Progenitor cell of endocrine pancreas (in vitro differentiated cells): ENCODE measurements at regions not wholly inside any gene's neighbourhood (a gene's known extent, or its start where the extent isn't known, plus 50 kb on each side); places are given as distances from the start of the nearest gene placed in this dataset.

Source experiments
- DNase-seq: peaks from one replicate; pipeline ENCODE4 v3.0.0; 2021; ENCODE audit warnings: low spot score; ENCODE audit not compliant: unreplicated experiment
- H3K27ac Mint-ChIP-seq: 2 replicates; pipeline ENCODE4 v1.8.0; 2021; ENCODE audit warnings: mild to moderate bottlenecking, moderate library complexity, mixed read lengths
- H3K27me3 Mint-ChIP-seq: 2 replicates; pipeline ENCODE4 v1.8.0; 2021; ENCODE audit warnings: mixed read lengths
- H3K36me3 Mint-ChIP-seq: 2 replicates; pipeline ENCODE4 v1.8.0; 2022; ENCODE audit warnings: mixed read lengths; ENCODE audit not compliant: insufficient read depth
- H3K4me1 Mint-ChIP-seq: 2 replicates; pipeline ENCODE4 v1.8.0; 2021; ENCODE audit warnings: low read depth, mixed read lengths
- H3K4me3 Mint-ChIP-seq: 2 replicates; pipeline ENCODE4 v1.8.0; 2021; ENCODE audit warnings: low read depth, mild to moderate bottlenecking, moderate library complexity, mixed read lengths
- H3K9me3 Mint-ChIP-seq: 2 replicates; pipeline ENCODE4 v1.8.0; 2021; ENCODE audit warnings: low read depth, mixed read lengths
- TF ChIP-seq, protein P1 (sequence below): fragments of 200-600 bp; sonication (generic); IDR thresholded peaks from one replicate; pipeline ENCODE4 v1.5.0; 2021; ENCODE audit warnings: antibody characterized with exemption, mild to moderate bottlenecking; ENCODE audit not compliant: unreplicated experiment

DNA sequence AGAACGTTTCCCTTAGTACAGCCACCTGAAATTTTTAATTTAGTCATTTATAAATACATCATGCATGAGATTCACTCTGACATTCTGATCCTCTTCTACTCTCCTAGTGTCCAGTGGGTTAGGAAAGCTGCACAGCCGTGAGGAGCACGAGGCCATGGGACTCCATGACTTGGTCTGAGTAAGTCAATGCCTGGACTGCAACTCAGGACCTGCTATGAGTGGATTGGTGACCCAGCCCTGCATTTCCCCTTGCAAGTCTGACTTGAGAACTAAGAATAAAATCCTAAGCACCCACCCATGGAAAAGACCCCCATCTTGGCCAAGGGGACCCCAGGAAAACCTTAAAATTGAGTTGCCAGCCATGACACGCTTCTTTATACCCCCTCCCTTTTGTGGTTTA is 237.6 kb upstream of the HDAC4 start:
- no peak for DNase-seq
- Mint-ChIP-seq H3K4me3 (no peak overlapping the region), H3K4me1 (no peaks in the 10 kb centered on the region), H3K27me3 (peaks cover 7% of the 10 kb centered on the region), H3K9me3 (peaks cover 3% of the 10 kb centered on the region), H3K27ac (no peak overlapping the region), H3K36me3 (no peaks in the 10 kb centered on the region)
- TF ChIP-seq, protein P1, sequence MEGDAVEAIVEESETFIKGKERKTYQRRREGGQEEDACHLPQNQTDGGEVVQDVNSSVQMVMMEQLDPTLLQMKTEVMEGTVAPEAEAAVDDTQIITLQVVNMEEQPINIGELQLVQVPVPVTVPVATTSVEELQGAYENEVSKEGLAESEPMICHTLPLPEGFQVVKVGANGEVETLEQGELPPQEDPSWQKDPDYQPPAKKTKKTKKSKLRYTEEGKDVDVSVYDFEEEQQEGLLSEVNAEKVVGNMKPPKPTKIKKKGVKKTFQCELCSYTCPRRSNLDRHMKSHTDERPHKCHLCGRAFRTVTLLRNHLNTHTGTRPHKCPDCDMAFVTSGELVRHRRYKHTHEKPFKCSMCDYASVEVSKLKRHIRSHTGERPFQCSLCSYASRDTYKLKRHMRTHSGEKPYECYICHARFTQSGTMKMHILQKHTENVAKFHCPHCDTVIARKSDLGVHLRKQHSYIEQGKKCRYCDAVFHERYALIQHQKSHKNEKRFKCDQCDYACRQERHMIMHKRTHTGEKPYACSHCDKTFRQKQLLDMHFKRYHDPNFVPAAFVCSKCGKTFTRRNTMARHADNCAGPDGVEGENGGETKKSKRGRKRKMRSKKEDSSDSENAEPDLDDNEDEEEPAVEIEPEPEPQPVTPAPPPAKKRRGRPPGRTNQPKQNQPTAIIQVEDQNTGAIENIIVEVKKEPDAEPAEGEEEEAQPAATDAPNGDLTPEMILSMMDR, result no peak

DNA sequence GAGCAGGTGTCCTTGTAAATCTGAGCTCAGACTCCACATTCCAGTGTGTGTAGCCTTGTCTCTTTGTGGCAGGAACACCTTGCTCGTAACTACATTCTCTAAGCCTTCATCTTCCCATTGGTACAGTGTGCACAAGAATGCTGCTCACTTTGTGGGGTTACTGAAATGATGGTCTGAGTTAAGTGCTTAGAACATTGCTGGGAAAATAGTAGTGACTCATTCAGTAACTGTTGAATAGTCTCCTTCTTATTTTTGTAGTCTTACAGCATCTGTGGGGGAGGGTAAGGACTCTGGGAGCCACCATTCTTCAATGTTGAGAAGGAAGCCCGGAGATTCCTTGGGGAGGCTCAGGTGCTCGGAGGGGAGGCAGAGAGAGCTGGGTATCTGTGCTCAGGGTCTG is 236.0 kb upstream of the HDAC4 start:
- no peak overlapping the region for H3K27ac Mint-ChIP-seq
- peaks cover 3% of the 10 kb centered on the region for H3K9me3 Mint-ChIP-seq
- H3K4me1 Mint-ChIP-seq, result no peaks in the 10 kb centered on the region
- TF ChIP-seq, protein P1, result no peak
- DNase-seq, result no peak
- H3K36me3 Mint-ChIP-seq, result no peaks in the 10 kb centered on the region
- peaks cover 7% of the 10 kb centered on the region for H3K27me3 Mint-ChIP-seq
- no peak overlapping the region for H3K4me3 Mint-ChIP-seq

DNA sequence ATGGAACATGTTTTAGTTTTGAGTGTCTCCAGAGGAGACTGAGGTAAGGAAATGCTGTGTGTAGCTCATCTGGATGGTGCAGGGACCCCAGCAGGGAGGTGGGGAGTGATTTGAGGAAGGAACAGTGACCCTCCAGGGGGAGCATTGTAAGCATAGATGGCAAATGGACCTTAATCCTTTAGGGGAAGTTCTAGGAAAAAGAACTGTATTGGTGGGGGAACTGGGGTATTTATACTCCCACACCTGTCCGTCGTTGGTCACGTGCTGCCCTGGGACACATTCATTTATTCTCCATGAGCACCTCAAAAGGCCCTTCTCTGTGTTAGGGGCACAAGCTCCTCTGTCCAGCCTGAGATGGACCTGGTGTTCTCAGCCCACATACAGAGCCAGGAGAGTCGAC is 233.9 kb upstream of the HDAC4 start:
- peaks cover 7% of the 10 kb centered on the region for H3K27me3 Mint-ChIP-seq
- H3K4me1 Mint-ChIP-seq, result no peaks in the 10 kb centered on the region
- H3K36me3 Mint-ChIP-seq, result no peaks in the 10 kb centered on the region
- no peak overlapping the region for H3K4me3 Mint-ChIP-seq
- no peak overlapping the region for H3K27ac Mint-ChIP-seq
- DNase-seq, result no peak
- TF ChIP-seq, protein P1, result no peak
- peaks cover 3% of the 10 kb centered on the region for H3K9me3 Mint-ChIP-seq

DNA sequence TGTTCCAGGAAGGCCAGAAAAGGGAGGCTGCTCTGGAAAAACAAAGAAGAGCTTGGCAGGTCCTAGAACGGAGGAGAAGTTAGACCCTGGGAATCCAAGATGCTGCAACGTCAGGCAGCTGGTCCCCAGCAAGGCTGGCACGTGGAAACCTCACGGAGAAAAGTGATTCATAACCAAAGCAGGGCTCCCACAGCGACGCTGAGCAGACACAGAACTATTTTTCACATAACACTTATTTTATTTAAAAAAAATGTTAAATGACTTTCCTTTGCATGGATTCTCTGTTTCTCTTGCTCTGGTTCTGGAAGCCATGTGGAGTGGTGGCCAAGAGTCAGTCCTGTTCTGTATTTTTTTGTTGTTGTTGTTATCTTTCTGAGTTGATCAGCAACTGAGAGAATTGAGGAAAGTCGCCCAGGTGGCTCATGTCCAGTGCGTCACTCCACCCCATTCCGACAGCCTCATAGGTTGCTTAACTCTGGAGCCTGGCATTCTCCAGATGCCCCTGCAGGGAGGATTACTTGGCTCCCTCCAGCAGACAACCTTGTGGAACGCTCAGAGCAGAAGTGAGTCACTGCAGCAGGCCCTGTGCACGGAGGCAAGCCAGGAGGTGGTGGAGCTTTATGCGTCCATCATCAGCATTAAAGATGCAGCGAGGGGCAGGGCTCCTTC is 229.9 kb upstream of the HDAC4 start:
- no peaks in the 10 kb centered on the region for H3K36me3 Mint-ChIP-seq
- TF ChIP-seq, protein P1, result no peak
- H3K27ac Mint-ChIP-seq, result no peak overlapping the region
- H3K27me3 Mint-ChIP-seq, result peaks cover 3% of the 10 kb centered on the region
- no peak overlapping the region for H3K4me3 Mint-ChIP-seq
- DNase-seq, result no peak
- no peaks in the 10 kb centered on the region for H3K4me1 Mint-ChIP-seq
- H3K9me3 Mint-ChIP-seq, result peaks cover 3% of the 10 kb centered on the region

DNA sequence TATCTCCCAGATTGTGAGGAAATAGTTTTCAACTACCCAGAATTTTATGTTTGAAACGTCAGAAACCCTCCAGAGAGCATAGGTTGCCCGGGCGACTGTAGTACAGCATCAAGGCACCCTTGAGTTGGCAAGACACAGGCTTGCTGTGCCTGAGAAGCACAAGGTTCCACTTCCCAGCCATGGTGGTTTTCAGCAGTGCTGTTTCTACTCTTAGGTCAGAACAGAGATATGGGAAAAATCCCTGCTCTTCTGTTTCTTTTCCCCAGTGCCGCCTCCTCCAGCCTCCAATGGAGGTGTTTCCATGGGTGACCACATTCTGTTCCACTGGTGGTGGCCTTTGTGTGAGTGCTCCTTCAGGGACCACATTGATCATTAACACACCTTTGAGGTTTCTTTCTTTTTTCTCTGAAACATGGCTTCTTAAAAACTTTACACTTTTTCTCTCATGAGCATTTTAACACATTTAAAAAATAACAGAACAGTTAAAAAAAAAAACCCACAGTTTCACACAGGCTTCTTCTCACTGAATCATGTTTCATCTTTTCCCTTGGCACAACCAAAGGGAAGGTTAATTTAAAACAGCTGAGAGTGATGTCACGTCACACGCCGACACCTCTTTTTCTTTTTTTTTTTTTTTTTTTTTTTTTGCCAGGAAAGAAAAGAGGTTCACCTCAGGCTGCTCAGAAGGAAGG is 229.3 kb upstream of the HDAC4 start:
- Mint-ChIP-seq H3K4me1 (no peaks in the 10 kb centered on the region), H3K9me3 (peaks cover 3% of the 10 kb centered on the region), H3K27me3 (peaks cover 3% of the 10 kb centered on the region), H3K27ac (no peak overlapping the region), H3K36me3 (no peaks in the 10 kb centered on the region), H3K4me3 (no peak overlapping the region)
- no peak for DNase-seq
- TF ChIP-seq, protein P1, result no peak
